ENCODE measurements at regions not wholly inside any gene's neighbourhood (a gene's known extent, or its start where the extent isn't known, plus 50 kb on each side); places are given as distances from the start of the nearest gene placed in this dataset.

DNA sequence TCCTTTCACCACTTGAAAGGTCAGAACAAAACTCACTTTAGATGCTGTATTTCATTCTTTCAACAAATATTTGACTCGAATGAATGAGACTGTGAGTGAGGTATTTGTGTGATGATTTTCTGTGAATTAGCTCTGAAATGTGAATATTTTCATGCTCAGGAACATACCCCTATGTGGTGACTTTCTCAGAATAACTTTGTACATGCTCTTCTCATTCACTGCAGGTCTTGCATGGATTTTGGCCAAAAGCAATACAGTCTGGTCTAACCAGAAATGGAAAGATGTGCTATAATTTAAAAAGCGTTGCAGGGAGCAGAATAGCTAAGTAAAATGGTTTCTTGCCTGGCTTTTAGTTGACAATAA lies 75.5 kb downstream of the MYCN start:
- H3K4me1 ChIP-seq: peaks cover 4% of the 10 kb centered on the region
- H3K36me3 ChIP-seq (ENCODE audit: control insufficient read depth, insufficient read depth, low read length): no peaks in the 10 kb centered on the region
- no peaks in the 10 kb centered on the region for H3K79me2 ChIP-seq
- no peak for TF ChIP-seq CTCF (IDR thresholded peaks at IDR 0.05)
- H3K4me3 ChIP-seq (ENCODE audit: low read depth, low read length): no peak overlapping the region
- H3K27ac ChIP-seq: no peak overlapping the region
- H2AFZ ChIP-seq: no peak overlapping the region
- H3K4me2 ChIP-seq (ENCODE audit: low read length): no peak overlapping the region
- H3K27me3 ChIP-seq (ENCODE audit: control insufficient read depth, insufficient read depth, low read length): no peaks in the 10 kb centered on the region
- no peak overlapping the region for H3K9ac ChIP-seq
- no peaks in the 10 kb centered on the region for H3K9me3 ChIP-seq (ENCODE audit: control insufficient read depth, low read length)

GRCh38 chr2:16015210-16015902 lies 75.0 kb downstream of the MYCN start:
- no peak for TF ChIP-seq CTCF (IDR thresholded peaks at IDR 0.05)
- Histone ChIP-seq H3K4me1 (peaks cover 4% of the 10 kb centered on the region), H2AFZ (no peak overlapping the region), H3K9me3 (ENCODE audit: control insufficient read depth, low read length) (no peaks in the 10 kb centered on the region), H3K36me3 (ENCODE audit: control insufficient read depth, insufficient read depth, low read length) (no peaks in the 10 kb centered on the region), H3K9ac (no peak overlapping the region), H3K79me2 (no peaks in the 10 kb centered on the region), H3K4me2 (ENCODE audit: low read length) (no peak overlapping the region), H3K4me3 (ENCODE audit: low read depth, low read length) (no peak overlapping the region), H3K27ac (no peak overlapping the region), H3K27me3 (ENCODE audit: control insufficient read depth, insufficient read depth, low read length) (no peaks in the 10 kb centered on the region)

DNA sequence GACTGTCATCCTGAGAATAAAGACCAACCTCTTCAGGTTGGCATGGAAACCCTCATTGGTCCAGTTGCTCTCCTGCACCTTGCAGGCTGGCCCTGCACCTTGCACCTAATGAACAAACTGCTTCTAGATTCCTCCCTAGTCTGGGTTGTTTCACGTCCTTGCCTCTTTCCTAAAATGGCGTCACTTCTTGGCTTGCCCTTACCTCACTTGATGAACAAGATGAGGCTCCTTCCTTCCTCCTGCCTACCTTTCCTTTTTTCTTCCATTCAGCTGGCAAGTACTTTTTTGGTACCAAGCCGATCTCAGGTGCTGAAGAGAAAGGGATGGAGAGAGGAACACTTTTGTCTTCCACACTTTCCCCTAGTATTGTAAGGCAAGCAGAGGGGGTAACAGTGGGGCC lies 74.5 kb downstream of the MYCN start:
- Histone ChIP-seq H3K36me3 (ENCODE audit: control insufficient read depth, insufficient read depth, low read length) (no peaks in the 10 kb centered on the region), H3K9ac (no peak overlapping the region), H3K27me3 (ENCODE audit: control insufficient read depth, insufficient read depth, low read length) (no peaks in the 10 kb centered on the region), H3K79me2 (no peaks in the 10 kb centered on the region), H3K4me3 (ENCODE audit: low read depth, low read length) (no peak overlapping the region), H3K4me1 (peaks cover 4% of the 10 kb centered on the region), H3K9me3 (ENCODE audit: control insufficient read depth, low read length) (no peaks in the 10 kb centered on the region), H3K27ac (no peak overlapping the region), H2AFZ (no peak overlapping the region), H3K4me2 (ENCODE audit: low read length) (no peak overlapping the region)
- no peak for TF ChIP-seq CTCF (IDR thresholded peaks at IDR 0.05)

GRCh38 chr2:16014041-16014787 lies 73.9 kb downstream of the MYCN start:
- no peaks in the 10 kb centered on the region for H3K79me2 ChIP-seq
- H3K9ac ChIP-seq: no peak overlapping the region
- no peaks in the 10 kb centered on the region for H3K9me3 ChIP-seq (ENCODE audit: control insufficient read depth, low read length)
- H2AFZ ChIP-seq: no peak overlapping the region
- H3K4me3 ChIP-seq (ENCODE audit: low read depth, low read length): no peak overlapping the region
- peaks cover 4% of the 10 kb centered on the region for H3K4me1 ChIP-seq
- no peak for TF ChIP-seq CTCF (IDR thresholded peaks at IDR 0.05)
- H3K36me3 ChIP-seq (ENCODE audit: control insufficient read depth, insufficient read depth, low read length): no peaks in the 10 kb centered on the region
- no peak overlapping the region for H3K27ac ChIP-seq
- no peak overlapping the region for H3K4me2 ChIP-seq (ENCODE audit: low read length)
- no peaks in the 10 kb centered on the region for H3K27me3 ChIP-seq (ENCODE audit: control insufficient read depth, insufficient read depth, low read length)
